ENCODE measurements at regions not wholly inside any gene's neighbourhood (a gene's known extent, or its start where the extent isn't known, plus 50 kb on each side); places are given as distances from the start of the nearest gene placed in this dataset.

GRCh38 chr5:124677374-124678351, 68.8 kb downstream of the ZNF608 start:
- TF ChIP-seq CTCF (IDR thresholded peaks at IDR 0.05) (no peak), POLR2A (IDR thresholded peaks at IDR 0.05) (no peak)

All from lower leg skin (tissue), 3 donors.